HG02588 (cell line): ENCODE measurements at regions not wholly inside any gene's neighbourhood (a gene's known extent, or its start where the extent isn't known, plus 50 kb on each side); places are given as distances from the start of the nearest gene placed in this dataset.
"Not testable (repeated sequence)": the region's sequence is repeated elsewhere in the genome, so short reads cannot be mapped to it uniquely, and the experiment has no call there.

Experiments used
- ATAC-seq: cut with Tn5 transposase; IDR thresholded peaks from one replicate; pipeline ENCODE4 v1.9.1; 2021; ENCODE audit warnings: mild to moderate bottlenecking, moderate library complexity; ENCODE audit not compliant: unreplicated experiment

GRCh38 chr4:66955784-66956183 lies 589.5 kb downstream of the CENPC start:
- no peak for ATAC-seq

DNA sequence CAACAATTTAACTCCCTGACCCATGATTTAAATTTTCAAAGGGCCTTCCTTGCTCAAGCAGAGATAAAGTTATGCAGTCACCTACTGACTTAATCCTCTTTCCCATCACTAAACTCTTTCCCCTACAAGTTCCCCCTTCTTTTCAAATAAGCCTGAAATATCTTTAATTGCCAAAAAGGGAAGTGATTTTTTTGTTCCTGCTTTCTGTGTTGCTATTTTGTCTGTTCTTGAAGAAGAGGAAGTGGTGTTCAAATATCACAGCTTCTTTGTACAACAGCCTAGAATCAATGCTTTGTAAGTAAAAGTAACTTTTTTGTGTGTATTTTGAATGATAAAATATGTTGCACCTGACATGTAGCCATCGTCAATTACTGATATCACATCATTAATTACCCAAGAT lies 595.9 kb downstream of the CENPC start:
- ATAC-seq = no peak

DNA sequence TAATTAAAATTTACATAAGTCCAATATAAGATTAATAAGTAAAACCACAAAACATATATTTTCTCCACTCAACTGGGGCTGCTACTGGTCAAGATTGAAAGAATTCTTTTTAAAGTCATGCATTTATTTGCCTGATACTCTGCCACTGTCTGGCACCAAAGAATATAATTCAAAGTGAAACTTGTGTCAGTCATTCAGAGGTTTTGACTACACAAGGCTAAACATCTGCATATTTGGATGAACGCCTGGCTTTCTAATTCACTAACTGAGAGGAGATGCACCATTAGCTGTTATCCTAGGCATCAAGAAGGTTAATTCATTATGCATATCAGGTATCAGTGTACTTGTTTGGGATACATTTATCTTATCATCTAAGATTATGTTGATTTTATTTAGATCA lies 598.5 kb downstream of the CENPC start:
- no peak for ATAC-seq

DNA sequence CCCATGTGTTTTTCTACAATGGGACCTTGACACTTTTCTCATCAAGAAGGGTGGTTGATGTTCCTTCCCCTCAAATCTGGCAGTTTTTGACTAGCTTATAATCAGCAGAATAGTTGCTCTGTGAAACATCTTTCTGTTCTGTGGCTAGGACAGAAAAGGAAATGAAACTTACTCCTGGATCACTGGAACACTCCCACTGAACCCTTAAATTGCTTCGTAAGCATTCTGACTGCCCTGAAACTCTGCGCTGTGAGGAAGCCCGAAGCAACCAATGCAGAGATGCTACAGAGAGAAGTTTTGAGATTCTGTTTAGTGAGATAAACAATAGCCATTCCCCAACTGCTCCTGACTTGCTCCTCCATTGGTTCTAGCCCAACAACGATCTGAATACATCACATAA lies 602.2 kb downstream of the CENPC start:
- ATAC-seq = no peak

DNA sequence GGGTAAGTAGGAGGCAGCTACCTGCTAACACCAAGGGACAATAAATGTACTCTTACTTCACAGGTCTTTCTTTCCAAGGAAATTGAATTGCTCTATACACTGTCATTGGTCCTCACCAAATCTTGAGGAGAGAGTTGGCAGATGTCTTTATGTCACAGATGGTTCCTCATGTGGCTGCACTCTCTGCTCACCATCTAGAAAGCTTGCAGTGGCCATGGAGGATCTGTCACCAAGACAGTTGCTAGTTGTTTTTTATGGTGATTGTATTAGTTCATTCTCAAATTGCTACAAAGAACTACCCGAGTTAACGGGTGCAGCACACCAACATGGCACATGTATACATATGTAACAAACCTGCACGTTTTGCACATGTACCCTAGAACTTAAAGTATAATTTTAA lies 613.3 kb downstream of the CENPC start:
- ATAC-seq = not testable (repeated sequence)

GRCh38 chr4:66930206-66930605 lies 615.1 kb downstream of the CENPC start:
- no peak for ATAC-seq

- no peak for ATAC-seq
Measured at GRCh38 chr4:66929748-66930147, 615.6 kb downstream of the CENPC start.

DNA sequence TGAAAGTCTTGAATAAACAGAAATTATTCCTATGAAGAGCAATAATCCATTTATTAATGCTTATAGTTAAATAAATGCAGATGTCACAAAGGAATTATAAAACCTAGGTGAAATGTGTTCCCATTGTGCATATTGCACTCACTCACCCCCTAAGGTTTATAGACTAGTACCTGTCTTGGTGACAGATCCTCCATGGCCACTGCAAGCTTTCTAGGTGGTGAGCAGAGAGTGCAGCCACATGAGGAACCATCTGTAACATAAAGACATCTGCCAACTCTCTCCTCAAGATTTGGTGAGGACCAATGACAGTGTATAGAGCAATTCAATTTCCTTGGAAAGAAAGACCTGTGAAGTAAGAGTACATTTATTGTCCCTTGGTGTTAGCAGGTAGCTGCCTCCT lies 616.4 kb downstream of the CENPC start:
- not testable (repeated sequence) for ATAC-seq

- no peak for ATAC-seq
Measured at GRCh38 chr4:66927937-66928336, 617.4 kb downstream of the CENPC start.

- no peak for ATAC-seq
Measured at GRCh38 chr4:66926687-66927086, 618.6 kb downstream of the CENPC start.

DNA sequence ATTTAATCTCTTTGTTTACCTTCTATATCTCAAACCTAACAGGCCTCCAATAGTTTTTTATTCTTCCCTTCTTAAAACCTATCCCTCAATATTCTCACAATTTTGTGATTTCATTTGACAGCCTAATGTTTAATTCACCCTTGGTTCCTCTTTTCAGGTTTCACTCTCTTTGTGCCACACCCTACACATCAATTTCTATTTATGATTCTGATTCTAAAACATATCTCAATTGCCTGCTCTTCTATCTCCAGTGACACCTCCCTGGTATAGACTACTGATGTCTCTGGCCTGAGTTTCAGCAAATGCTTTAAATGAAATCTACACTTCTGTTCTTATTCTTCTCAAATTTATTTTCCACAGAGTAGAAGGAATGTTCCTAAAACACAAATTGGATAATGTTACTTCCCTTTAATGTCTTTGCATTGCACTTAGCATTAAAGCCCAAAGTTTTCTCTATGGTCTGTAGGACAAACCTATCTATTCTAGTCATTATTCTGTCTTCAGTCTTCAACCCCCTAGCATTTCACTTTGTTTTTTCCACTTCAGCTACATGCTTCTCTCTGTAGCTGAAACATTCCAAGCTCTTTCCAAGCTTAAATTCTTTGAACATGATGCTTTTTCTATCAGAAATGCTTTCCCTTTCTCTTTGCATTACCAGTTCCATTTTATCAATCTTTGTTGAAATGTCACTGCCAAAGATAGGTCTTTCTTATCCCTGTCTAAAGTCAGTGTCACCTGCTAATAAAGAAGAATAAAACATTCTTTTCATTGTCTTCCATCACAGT lies 622.0 kb downstream of the CENPC start:
- ATAC-seq = no peak

GRCh38 chr4:66921433-66921832 lies 623.9 kb downstream of the CENPC start:
- ATAC-seq = no peak

- no peak for ATAC-seq
Measured at GRCh38 chr4:66920514-66920913, 624.8 kb downstream of the CENPC start.

- ATAC-seq = no peak
Measured at GRCh38 chr4:66911880-66912279, 633.4 kb downstream of the CENPC start.

- no peak for ATAC-seq
Measured at GRCh38 chr4:66906314-66906713, 639.0 kb downstream of the CENPC start.

- ATAC-seq = no peak
Measured at GRCh38 chr4:66899422-66900065, 645.8 kb downstream of the CENPC start.

GRCh38 chr4:66893807-66894206 lies 651.5 kb downstream of the CENPC start:
- no peak for ATAC-seq

DNA sequence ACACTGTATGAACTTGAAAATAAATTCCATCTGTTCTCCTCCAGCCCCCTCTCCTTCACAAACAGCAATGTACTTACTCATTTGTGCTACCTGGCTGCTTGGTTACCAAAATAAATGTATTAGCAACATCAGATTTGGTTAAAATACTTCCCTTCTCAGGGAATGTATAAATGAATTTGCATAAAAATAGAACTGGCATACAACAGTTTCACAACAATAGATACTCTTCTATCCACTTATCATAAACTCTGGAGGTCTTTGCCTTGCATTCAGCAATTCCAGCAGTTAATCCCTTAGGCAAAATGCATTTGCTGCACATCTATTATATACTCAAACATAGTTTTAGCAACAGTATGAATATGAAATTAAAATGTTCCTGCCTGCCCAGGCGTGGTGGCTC lies 658.2 kb downstream of the CENPC start:
- ATAC-seq = no peak

- no peak for ATAC-seq
Measured at GRCh38 chr4:66885501-66886165, 659.7 kb downstream of the CENPC start.

DNA sequence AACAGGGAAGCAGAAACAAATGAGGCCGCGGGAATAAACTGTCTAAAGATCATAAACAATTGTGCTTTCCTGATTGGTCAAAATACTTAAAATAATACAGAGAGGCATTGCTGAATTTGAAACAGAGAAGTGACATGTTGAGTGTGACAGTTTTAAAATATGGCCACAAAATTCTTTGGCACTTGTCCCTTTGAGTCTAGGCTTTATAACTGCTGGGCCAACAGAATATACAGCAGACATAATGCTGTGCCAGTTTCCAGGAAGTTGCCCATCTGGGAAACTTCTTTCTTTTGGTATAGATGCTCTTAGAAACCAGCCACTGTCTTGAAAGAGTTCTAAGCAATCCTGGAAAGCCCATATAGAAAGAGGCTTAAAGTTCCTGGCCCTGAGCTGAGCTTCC lies 668.4 kb downstream of the CENPC start:
- no peak for ATAC-seq

GRCh38 chr4:66872661-66873060 lies 672.6 kb downstream of the CENPC start:
- no peak for ATAC-seq

- no peak for ATAC-seq
Measured at GRCh38 chr4:66863481-66863880, 681.8 kb downstream of the CENPC start.
